ENCODE measurements at regions not wholly inside any gene's neighbourhood (a gene's known extent, or its start where the extent isn't known, plus 50 kb on each side); places are given as distances from the start of the nearest gene placed in this dataset.

DNA sequence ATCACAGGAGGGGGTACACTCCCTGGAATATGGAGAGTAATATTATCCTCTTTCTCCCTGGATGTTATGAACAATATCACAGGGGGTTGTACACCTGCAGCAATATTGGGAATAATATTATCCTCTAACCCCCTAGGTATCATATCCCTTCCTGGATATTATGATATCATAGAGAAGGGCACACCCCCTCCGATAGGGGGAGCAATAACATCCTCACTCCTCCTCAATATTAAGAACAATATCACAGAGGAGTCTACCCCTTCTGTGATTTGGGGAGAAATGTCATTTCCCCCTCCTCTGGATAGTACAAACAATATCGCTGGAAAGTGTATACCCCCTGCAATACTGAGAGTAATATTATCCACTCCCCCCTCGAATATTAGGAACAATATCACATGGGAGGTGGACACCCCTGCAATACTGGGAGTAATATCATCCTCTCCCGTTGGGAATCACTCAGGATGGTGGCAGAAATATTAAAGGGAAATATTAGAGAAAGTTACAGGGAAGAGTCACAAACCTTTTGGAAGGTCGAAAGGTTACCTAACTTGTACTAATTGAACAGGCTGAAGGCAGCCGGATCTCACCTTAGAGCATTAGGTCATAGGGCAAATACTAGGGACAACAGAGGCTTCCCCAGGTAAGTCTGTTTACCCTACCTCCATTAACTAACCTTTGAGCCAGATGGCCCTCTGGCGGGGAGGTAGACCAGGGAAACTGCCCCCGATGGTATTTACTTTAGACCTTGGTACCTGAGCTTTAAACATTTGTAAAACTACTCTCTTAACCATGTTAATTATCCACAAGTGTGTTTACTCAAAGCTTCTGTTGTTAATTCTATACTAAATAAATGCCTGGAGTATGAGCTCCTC, 57.5 kb upstream of the FREM1 start (continued):
- TF ChIP-seq ONECUT2 (CRISPR knock-in tag; IDR thresholded peaks at IDR 0.05) (no peak), ZNF878 (CRISPR knock-in tag; IDR thresholded peaks at IDR 0.05) (no peak), ZFX (CRISPR knock-in tag; IDR thresholded peaks at IDR 0.05; ENCODE audit: low read depth) (no peak), ZZZ3 (CRISPR knock-in tag; IDR thresholded peaks at IDR 0.05; ENCODE audit: borderline replicate concordance) (no peak), REXO4 (CRISPR knock-in tag; IDR thresholded peaks at IDR 0.05; ENCODE audit: borderline replicate concordance) (no peak), NFE2 (CRISPR knock-in tag; IDR thresholded peaks at IDR 0.05) (no peak), RAD21 (CRISPR knock-in tag; IDR thresholded peaks at IDR 0.05) (no peak)
- TF ChIP-seq, protein P1, sequence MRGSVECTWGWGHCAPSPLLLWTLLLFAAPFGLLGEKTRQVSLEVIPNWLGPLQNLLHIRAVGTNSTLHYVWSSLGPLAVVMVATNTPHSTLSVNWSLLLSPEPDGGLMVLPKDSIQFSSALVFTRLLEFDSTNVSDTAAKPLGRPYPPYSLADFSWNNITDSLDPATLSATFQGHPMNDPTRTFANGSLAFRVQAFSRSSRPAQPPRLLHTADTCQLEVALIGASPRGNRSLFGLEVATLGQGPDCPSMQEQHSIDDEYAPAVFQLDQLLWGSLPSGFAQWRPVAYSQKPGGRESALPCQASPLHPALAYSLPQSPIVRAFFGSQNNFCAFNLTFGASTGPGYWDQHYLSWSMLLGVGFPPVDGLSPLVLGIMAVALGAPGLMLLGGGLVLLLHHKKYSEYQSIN (CRISPR knock-in tag; IDR thresholded peaks at IDR 0.05; ENCODE audit: borderline replicate concordance), result no peak
- TF ChIP-seq, protein P2, sequence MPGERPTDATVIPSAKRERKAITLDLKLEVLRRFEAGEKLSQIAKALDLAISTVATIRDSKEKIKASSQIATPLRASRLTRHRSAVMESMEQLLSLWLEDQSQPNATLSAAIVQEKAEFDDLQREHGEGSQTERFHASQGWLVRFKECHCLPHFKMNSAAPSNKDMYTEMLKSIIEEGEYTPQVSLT (CRISPR knock-in tag; IDR thresholded peaks at IDR 0.05; ENCODE audit: borderline replicate concordance, low read depth), result no peak
- TF ChIP-seq, protein P3, sequence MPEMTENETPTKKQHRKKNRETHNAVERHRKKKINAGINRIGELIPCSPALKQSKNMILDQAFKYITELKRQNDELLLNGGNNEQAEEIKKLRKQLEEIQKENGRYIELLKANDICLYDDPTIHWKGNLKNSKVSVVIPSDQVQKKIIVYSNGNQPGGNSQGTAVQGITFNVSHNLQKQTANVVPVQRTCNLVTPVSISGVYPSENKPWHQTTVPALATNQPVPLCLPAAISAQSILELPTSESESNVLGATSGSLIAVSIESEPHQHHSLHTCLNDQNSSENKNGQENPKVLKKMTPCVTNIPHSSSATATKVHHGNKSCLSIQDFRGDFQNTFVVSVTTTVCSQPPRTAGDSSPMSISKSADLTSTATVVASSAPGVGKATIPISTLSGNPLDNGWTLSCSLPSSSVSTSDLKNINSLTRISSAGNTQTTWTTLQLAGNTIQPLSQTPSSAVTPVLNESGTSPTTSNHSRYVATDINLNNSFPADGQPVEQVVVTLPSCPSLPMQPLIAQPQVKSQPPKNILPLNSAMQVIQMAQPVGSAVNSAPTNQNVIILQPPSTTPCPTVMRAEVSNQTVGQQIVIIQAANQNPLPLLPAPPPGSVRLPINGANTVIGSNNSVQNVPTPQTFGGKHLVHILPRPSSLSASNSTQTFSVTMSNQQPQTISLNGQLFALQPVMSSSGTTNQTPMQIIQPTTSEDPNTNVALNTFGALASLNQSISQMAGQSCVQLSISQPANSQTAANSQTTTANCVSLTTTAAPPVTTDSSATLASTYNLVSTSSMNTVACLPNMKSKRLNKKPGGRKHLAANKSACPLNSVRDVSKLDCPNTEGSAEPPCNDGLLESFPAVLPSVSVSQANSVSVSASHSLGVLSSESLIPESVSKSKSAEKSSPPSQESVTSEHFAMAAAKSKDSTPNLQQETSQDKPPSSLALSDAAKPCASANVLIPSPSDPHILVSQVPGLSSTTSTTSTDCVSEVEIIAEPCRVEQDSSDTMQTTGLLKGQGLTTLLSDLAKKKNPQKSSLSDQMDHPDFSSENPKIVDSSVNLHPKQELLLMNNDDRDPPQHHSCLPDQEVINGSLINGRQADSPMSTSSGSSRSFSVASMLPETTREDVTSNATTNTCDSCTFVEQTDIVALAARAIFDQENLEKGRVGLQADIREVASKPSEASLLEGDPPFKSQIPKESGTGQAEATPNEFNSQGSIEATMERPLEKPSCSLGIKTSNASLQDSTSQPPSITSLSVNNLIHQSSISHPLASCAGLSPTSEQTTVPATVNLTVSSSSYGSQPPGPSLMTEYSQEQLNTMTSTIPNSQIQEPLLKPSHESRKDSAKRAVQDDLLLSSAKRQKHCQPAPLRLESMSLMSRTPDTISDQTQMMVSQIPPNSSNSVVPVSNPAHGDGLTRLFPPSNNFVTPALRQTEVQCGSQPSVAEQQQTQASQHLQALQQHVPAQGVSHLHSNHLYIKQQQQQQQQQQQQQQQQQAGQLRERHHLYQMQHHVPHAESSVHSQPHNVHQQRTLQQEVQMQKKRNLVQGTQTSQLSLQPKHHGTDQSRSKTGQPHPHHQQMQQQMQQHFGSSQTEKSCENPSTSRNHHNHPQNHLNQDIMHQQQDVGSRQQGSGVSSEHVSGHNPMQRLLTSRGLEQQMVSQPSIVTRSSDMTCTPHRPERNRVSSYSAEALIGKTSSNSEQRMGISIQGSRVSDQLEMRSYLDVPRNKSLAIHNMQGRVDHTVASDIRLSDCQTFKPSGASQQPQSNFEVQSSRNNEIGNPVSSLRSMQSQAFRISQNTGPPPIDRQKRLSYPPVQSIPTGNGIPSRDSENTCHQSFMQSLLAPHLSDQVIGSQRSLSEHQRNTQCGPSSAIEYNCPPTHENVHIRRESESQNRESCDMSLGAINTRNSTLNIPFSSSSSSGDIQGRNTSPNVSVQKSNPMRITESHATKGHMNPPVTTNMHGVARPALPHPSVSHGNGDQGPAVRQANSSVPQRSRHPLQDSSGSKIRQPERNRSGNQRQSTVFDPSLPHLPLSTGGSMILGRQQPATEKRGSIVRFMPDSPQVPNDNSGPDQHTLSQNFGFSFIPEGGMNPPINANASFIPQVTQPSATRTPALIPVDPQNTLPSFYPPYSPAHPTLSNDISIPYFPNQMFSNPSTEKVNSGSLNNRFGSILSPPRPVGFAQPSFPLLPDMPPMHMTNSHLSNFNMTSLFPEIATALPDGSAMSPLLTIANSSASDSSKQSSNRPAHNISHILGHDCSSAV (CRISPR knock-in tag; IDR thresholded peaks at IDR 0.05; ENCODE audit: borderline replicate concordance), result no peak
- TF ChIP-seq, protein P4, sequence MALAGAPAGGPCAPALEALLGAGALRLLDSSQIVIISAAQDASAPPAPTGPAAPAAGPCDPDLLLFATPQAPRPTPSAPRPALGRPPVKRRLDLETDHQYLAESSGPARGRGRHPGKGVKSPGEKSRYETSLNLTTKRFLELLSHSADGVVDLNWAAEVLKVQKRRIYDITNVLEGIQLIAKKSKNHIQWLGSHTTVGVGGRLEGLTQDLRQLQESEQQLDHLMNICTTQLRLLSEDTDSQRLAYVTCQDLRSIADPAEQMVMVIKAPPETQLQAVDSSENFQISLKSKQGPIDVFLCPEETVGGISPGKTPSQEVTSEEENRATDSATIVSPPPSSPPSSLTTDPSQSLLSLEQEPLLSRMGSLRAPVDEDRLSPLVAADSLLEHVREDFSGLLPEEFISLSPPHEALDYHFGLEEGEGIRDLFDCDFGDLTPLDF (CRISPR knock-in tag; IDR thresholded peaks at IDR 0.05), result no peak

Measured in HepG2 (cell line).